SK-N-SH (cell line): ENCODE measurements at regions not wholly inside any gene's neighbourhood (a gene's known extent, or its start where the extent isn't known, plus 50 kb on each side); places are given as distances from the start of the nearest gene placed in this dataset.
"Not testable (repeated sequence)": the region's sequence is repeated elsewhere in the genome, so short reads cannot be mapped to it uniquely, and the experiment has no call there.

Experiments
- CTCF ChIA-PET: fragments of 300-600, 350-600 bp; formaldehyde crosslinking; extraction: SDS; loops from one replicate; lab custom pipeline; 2021; lab: Yijun Ruan, JAX
- POLR2A ChIA-PET: fragments of 350-600 bp; sonication (Branson Sonifier 250); formaldehyde crosslinking; extraction: SDS; loops from one replicate; lab custom pipeline; 2020; ENCODE audit warnings: antibody characterized with exemption, inconsistent platforms; lab: Yijun Ruan, JAX
- DNase-seq: peaks from one replicate; pipeline ENCODE4 v3.0.0; 2012
- H2AFZ ChIP-seq: fragments of 200-600 bp; sonication (generic); 2 replicates; pipeline ENCODE4 v1.8.1; 2016; ENCODE audit warnings: antibody characterized with exemption, mild to moderate bottlenecking, low read depth
- H3F3A ChIP-seq: fragments of 200-600 bp; sonication (generic); replicated peaks from 2 replicates; pipeline ENCODE3; 2016; ENCODE audit warnings: antibody characterized with exemption, mild to moderate bottlenecking; ENCODE audit not compliant: insufficient read depth
- H3K27ac ChIP-seq, 2 experiments: fragments of 200-500 bp in 1 of 2; fragments of 200-600 bp in 1 of 2; sonication (Bioruptor generic) in 1 of 2; sonication (generic), shearing (Covaris generic) in 1 of 2; 2 replicates each; pipeline versions ENCODE4 v1.5.1 to v1.6.1; 2014 to 2016; ENCODE audit warnings: low read depth in 2 of 2, inconsistent platforms in 1 of 2, low read length in 1 of 2, mild to moderate bottlenecking in 1 of 2, mixed read lengths in 1 of 2
- H3K27me3 ChIP-seq: fragments of 200-600 bp; sonication (generic), shearing (Covaris generic); 2 replicates; pipeline ENCODE4 v1.6.1; 2016; ENCODE audit warnings: mixed run types; ENCODE audit not compliant: insufficient read depth
- H3K36me3 ChIP-seq, 2 experiments: fragments of 200-500 bp in 1 of 2; fragments of 200-600 bp in 1 of 2; sonication (Bioruptor generic) in 1 of 2; sonication (generic) in 1 of 2; replicated peaks in 1 of 2; 2 replicates each; pipeline versions ENCODE3 to v1.5.1; 2014 to 2016; ENCODE audit warnings: low read length in 1 of 2, mild to moderate bottlenecking in 1 of 2; ENCODE audit not compliant: insufficient read depth in 2 of 2, control insufficient read depth in 1 of 2
- H3K4me1 ChIP-seq, 2 experiments: fragments of 200-500 bp in 1 of 2; fragments of 200-600 bp in 1 of 2; sonication (Bioruptor generic) in 1 of 2; sonication (generic), shearing (Covaris generic) in 1 of 2; 2 replicates each; pipeline versions ENCODE4 v1.5.1 to v1.6.1; 2014 to 2016; ENCODE audit warnings: low read depth in 1 of 2, low read length in 1 of 2, mixed run types in 1 of 2; ENCODE audit not compliant: insufficient read depth in 2 of 2, control insufficient read depth in 1 of 2
- H3K4me2 ChIP-seq: fragments of 200-600 bp; sonication (generic), shearing (Covaris generic); 2 replicates; pipeline ENCODE4 v1.6.1; 2017; ENCODE audit warnings: mixed run types
- H3K4me3 ChIP-seq, 2 experiments: fragments of 200-500 bp in 1 of 2; fragments of 200-600 bp in 1 of 2; sonication (Bioruptor generic) in 1 of 2; sonication (generic), shearing (Covaris generic) in 1 of 2; 2 replicates each; pipeline versions ENCODE4 v1.5.1 to v1.8.1; 2014 to 2016; ENCODE audit warnings: low read depth in 2 of 2, inconsistent platforms in 1 of 2, low read length in 1 of 2, mild to moderate bottlenecking in 1 of 2, mixed read lengths in 1 of 2, moderate library complexity in 1 of 2
- H3K79me2 ChIP-seq: fragments of 200-600 bp; sonication (generic); 2 replicates; pipeline ENCODE4 v1.8.1; 2017; ENCODE audit warnings: mild to moderate bottlenecking; ENCODE audit not compliant: insufficient read depth
- H3K9ac ChIP-seq: fragments of 200-600 bp; sonication (generic); 2 replicates; pipeline ENCODE4 v1.6.1; 2017; ENCODE audit warnings: mixed run types
- H3K9me2 ChIP-seq: fragments of 200-600 bp; sonication (generic); 2 replicates; pipeline ENCODE4 v1.6.1; 2017; ENCODE audit warnings: mixed run types
- H3K9me3 ChIP-seq: fragments of 200-600 bp; sonication (generic); 2 replicates; pipeline ENCODE4 v1.6.1; 2017; ENCODE audit warnings: mixed run types, mild to moderate bottlenecking, moderate library complexity
- H4K20me1 ChIP-seq: fragments of 200-600 bp; sonication (generic); 2 replicates; pipeline ENCODE4 v1.6.1; 2017; ENCODE audit warnings: mild to moderate bottlenecking, mixed run types; ENCODE audit not compliant: insufficient read depth
- CHD2 ChIP-seq: fragments of 150-350 bp; IDR thresholded peaks from 2 replicates; pipeline ENCODE4 v1.6.1; 2018; ENCODE audit warnings: low read length; ENCODE audit not compliant: partially characterized antibody
- ELF1 ChIP-seq: IDR thresholded peaks from 2 replicates; pipeline ENCODE4 v1.4.0; 2012
- EZH2phosphoT487 ChIP-seq: fragments of 200-600 bp; sonication (generic); IDR thresholded peaks from 2 replicates; pipeline ENCODE4 v1.6.1; 2017; ENCODE audit warnings: low read depth, mixed run types, mild to moderate bottlenecking, antibody characterized with exemption, moderate library complexity, borderline replicate concordance
- FOXM1 ChIP-seq: IDR thresholded peaks from 2 replicates; pipeline ENCODE4 v1.4.0; 2012; ENCODE audit warnings: low read depth, mild to moderate bottlenecking
- GABPA ChIP-seq: IDR thresholded peaks from 2 replicates; pipeline ENCODE4 v1.4.0; 2012; ENCODE audit warnings: low read depth, mild to moderate bottlenecking
- GATA2 ChIP-seq: sonication (generic); formaldehyde crosslinking; IDR thresholded peaks from 2 replicates; pipeline ENCODE4 v1.5.0; 2020; ENCODE audit warnings: mild to moderate bottlenecking, missing genetic modification reagents
- MAX ChIP-seq: IDR thresholded peaks from 2 replicates; pipeline ENCODE4 v1.4.0; 2012; ENCODE audit warnings: low read depth
- NFIC ChIP-seq: IDR thresholded peaks from 2 replicates; pipeline ENCODE4 v1.4.0; 2012; ENCODE audit warnings: borderline replicate concordance
- POLR2AphosphoS5 ChIP-seq: IDR thresholded peaks from 2 replicates; pipeline ENCODE4 v1.6.1; 2012; ENCODE audit warnings: low read depth, low read length
- RCOR1 ChIP-seq: fragments of 150-350 bp; IDR thresholded peaks from 2 replicates; pipeline ENCODE4 v1.6.1; 2017; ENCODE audit warnings: antibody characterized with exemption, low read length
- RFX5 ChIP-seq: IDR thresholded peaks from 2 replicates; pipeline ENCODE4 v1.6.1; 2012; ENCODE audit warnings: mild to moderate bottlenecking, improper control_type of control experiment, low read length
- RXRA ChIP-seq: IDR thresholded peaks from 2 replicates; pipeline ENCODE4 v1.4.0; 2012; ENCODE audit warnings: low read depth, mild to moderate bottlenecking, borderline replicate concordance
- SIN3A ChIP-seq: IDR thresholded peaks from 2 replicates; pipeline ENCODE4 v1.6.1; 2012; ENCODE audit warnings: low read depth, mild to moderate bottlenecking, low read length, moderate library complexity, borderline replicate concordance
- TCF12 ChIP-seq: IDR thresholded peaks from 2 replicates; pipeline ENCODE4 v1.4.0; 2012
- YY1 ChIP-seq: IDR thresholded peaks from 2 replicates; pipeline ENCODE4 v1.4.0; 2012; ENCODE audit warnings: low read depth, mild to moderate bottlenecking
- ZBTB33 ChIP-seq: IDR thresholded peaks from 2 replicates; pipeline ENCODE4 v1.4.0; 2012; ENCODE audit warnings: low read depth, borderline replicate concordance
- WGBS: methylation state at CpG from one replicate; pipeline ENCODE4 v1.1.6; 2017; ENCODE audit warnings: low lambda C conversion rate; 5-methylcytosine and 5-hydroxymethylcytosine counted together
- TF ChIP-seq, protein P1 (sequence below): IDR thresholded peaks from 2 replicates; pipeline ENCODE4 v1.4.0; 2012; ENCODE audit warnings: low read depth, borderline replicate concordance

DNA sequence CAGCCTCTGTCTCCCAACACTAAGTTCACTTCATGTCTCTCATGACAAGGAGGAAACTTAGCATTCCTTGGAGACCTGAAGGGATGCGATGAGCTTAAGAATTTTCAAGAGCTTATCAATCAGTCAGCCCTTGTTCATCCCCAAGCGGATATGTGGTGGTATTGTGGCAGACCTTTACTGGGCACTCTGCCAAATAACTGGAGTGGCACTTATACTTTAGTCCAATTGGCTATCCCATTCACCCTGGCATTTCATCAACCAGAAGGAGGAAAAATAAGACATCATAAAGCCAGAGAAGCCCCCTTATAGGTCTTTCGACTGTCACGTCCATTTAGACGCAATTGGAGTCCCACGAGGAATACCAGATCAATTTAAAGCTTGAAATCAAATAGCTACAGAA, 779.4 kb downstream of the FAM181B start:
- CTCF ChIA-PET, DNase-seq: not testable (repeated sequence)
- WGBS: 51% methylated on average over 6 of the region's 6 CpGs

DNA sequence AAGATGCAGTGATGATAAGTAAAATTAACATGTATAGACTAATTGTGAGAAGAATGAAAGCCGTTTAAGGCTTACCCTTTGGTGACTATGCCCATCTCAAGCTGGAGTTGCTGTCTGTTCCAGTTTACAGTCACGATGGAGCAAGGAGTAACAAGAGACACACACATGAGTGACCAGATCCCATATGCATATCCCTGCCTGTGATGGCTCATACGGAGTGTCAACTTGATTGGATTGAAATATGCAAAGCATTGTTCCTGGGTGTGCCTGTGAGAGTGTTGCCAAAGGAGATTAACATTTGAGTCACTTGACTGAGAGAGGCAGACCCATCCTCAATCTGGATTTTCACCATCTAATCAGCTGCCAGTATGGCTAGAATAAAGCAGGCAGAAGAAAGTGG, 786.8 kb downstream of the FAM181B start:
- H3K27me3 ChIP-seq: no peaks in the 10 kb centered on the region
- TF ChIP-seq ZBTB33 (no peak), GABPA (no peak), RFX5 (no peak), NFIC (no peak), YY1 (no peak), TCF12 (no peak), ELF1 (no peak), POLR2AphosphoS5 (no peak), EZH2phosphoT487 (no peak), RXRA (no peak), CHD2 (no peak), RCOR1 (no peak), FOXM1 (no peak), SIN3A (no peak), GATA2 (CRISPR knock-in tag) (no peak), MAX (no peak)
- TF ChIP-seq, protein P1, sequence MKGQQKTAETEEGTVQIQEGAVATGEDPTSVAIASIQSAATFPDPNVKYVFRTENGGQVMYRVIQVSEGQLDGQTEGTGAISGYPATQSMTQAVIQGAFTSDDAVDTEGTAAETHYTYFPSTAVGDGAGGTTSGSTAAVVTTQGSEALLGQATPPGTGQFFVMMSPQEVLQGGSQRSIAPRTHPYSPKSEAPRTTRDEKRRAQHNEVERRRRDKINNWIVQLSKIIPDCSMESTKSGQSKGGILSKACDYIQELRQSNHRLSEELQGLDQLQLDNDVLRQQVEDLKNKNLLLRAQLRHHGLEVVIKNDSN: no peak
- CTCF ChIA-PET: interaction anchor here (1.2 kb wide), 1 partner anchor 19 kb away, joined by 4 read pairs; no protein-coding TSS in a partner anchor

More for the DNA sequence above, 779.4 kb downstream of the FAM181B start:
- H3K4me1 ChIP-seq, H3K27me3 ChIP-seq, H3K9me2 ChIP-seq, H3K4me3 ChIP-seq, H3K79me2 ChIP-seq, H3K9ac ChIP-seq, H3K9me3 ChIP-seq, H3K4me2 ChIP-seq, H2AFZ ChIP-seq, H3K27ac ChIP-seq, POLR2A ChIA-PET, H3K36me3 ChIP-seq, H3F3A ChIP-seq, H4K20me1 ChIP-seq: not testable (repeated sequence)

More for the DNA sequence above, 786.8 kb downstream of the FAM181B start:
- Histone ChIP-seq H3K4me1 (no peaks in the 10 kb centered on the region), H3F3A (no peaks in the 10 kb centered on the region), H3K9me2 (no peaks in the 10 kb centered on the region), H3K27ac (no peak overlapping the region), H3K9me3 (no peaks in the 10 kb centered on the region), H4K20me1 (no peaks in the 10 kb centered on the region), H3K36me3 (no peaks in the 10 kb centered on the region), H2AFZ (no peak overlapping the region), H3K4me3 (no peak overlapping the region), H3K79me2 (no peaks in the 10 kb centered on the region), H3K9ac (no peak overlapping the region), H3K4me2 (no peak overlapping the region)
- no peak for DNase-seq
- 18% methylated on average over 3 of the region's 3 CpGs for WGBS
- POLR2A ChIA-PET: no interaction called here
